Peyer's patch (tissue), 4 donors: ENCODE measurements at regions not wholly inside any gene's neighbourhood (a gene's known extent, or its start where the extent isn't known, plus 50 kb on each side); places are given as distances from the start of the nearest gene placed in this dataset.

ENCODE experiments used
- DNase-seq, 3 donors: peaks; one replicate each; pipeline ENCODE4 v3.0.0-alpha.2; 2017 to 2019
- H3K27ac ChIP-seq, 4 donors: fragments of 200-600 bp; sonication (generic); one replicate each; pipeline ENCODE4 v1.5.1; 2016 to 2019
- H3K27me3 ChIP-seq, 2 donors: fragments of 200-600 bp; sonication (generic); one replicate each; pipeline ENCODE4 v1.5.1; 2019
- H3K36me3 ChIP-seq, 3 donors: fragments of 200-600 bp; sonication (generic); one replicate each; pipeline ENCODE4 v1.5.1; 2016 to 2019
- H3K4me1 ChIP-seq, 4 donors: fragments of 200-600 bp; sonication (generic); one replicate each; pipeline ENCODE4 v1.5.1; 2016 to 2019
- H3K4me3 ChIP-seq, 4 donors: fragments of 200-600 bp; sonication (generic); 1 replicate in 3 of 4; 2 replicates in 1 of 4; pipeline ENCODE4 v1.5.1; 2016 to 2019; ENCODE audit warnings: mild to moderate bottlenecking in 1 of 4
- H3K9me3 ChIP-seq, 4 donors: fragments of 200-600 bp; sonication (generic); one replicate each; pipeline ENCODE4 v1.5.1; 2016 to 2019; ENCODE audit warnings: mild to moderate bottlenecking in 1 of 4
- CTCF ChIP-seq, 6 experiments: fragments of 450-650 bp in 4 of 6; fragments of 200-600 bp in 2 of 6; sonication (generic) in 1 of 6; IDR thresholded peaks; one replicate each; pipeline ENCODE4 v1.5.1; 2017 to 2019; ENCODE audit warnings: antibody characterized with exemption in 6 of 6, mild to moderate bottlenecking in 3 of 6, moderate library complexity in 1 of 6
- POLR2A ChIP-seq, 2 donors: fragments of 450-650 bp; IDR thresholded peaks; one replicate each; pipeline ENCODE4 v1.5.1; 2017; ENCODE audit warnings: antibody characterized with exemption in 2 of 2, mild to moderate bottlenecking in 2 of 2, moderate library complexity in 2 of 2

GRCh38 chr11:57083641-57084385, 95.1 kb downstream of the OR5AK2 start:
- Histone ChIP-seq H3K27me3 (no peaks in the 10 kb centered on the region), H3K36me3 (no peaks in the 10 kb centered on the region), H3K9me3 (no peaks in the 10 kb centered on the region), H3K4me3 (no peak overlapping the region), H3K27ac (no peak overlapping the region), H3K4me1 (no peaks in the 10 kb centered on the region)
- DNase-seq, result no peak
- TF ChIP-seq POLR2A (IDR thresholded peaks at IDR 0.05) (no peak), CTCF (IDR thresholded peaks at IDR 0.05) (no peak)

- Histone ChIP-seq H3K27ac (no peak overlapping the region), H3K36me3 (no peaks in the 10 kb centered on the region), H3K4me1 (no peaks in the 10 kb centered on the region), H3K9me3 (no peaks in the 10 kb centered on the region), H3K27me3 (no peaks in the 10 kb centered on the region), H3K4me3 (no peak overlapping the region)
- DNase-seq, result no peak
- no peak for TF ChIP-seq POLR2A (IDR thresholded peaks at IDR 0.05)
- TF ChIP-seq CTCF (IDR thresholded peaks at IDR 0.05), result no peak
These were observed 96.1 kb upstream of the LRRC55 start for GRCh38 chr11:57085611-57086010.

GRCh38 chr11:57087991-57088390, 93.8 kb upstream of the LRRC55 start:
- Histone ChIP-seq H3K27me3 (no peaks in the 10 kb centered on the region), H3K4me1 (no peaks in the 10 kb centered on the region)

GRCh38 chr11:57092028-57092698, 89.6 kb upstream of the LRRC55 start:
- Histone ChIP-seq H3K4me3 (no peak overlapping the region), H3K9me3 (no peaks in the 10 kb centered on the region), H3K27ac (no peak overlapping the region), H3K27me3 (no peaks in the 10 kb centered on the region), H3K4me1 (no peaks in the 10 kb centered on the region), H3K36me3 (no peaks in the 10 kb centered on the region)
- TF ChIP-seq CTCF (IDR thresholded peaks at IDR 0.05) (no peak), POLR2A (IDR thresholded peaks at IDR 0.05) (no peak)
- DNase-seq, result no peak

More at GRCh38 chr11:57087991-57088390, 93.8 kb upstream of the LRRC55 start:
- TF ChIP-seq CTCF (IDR thresholded peaks at IDR 0.05) (no peak), POLR2A (IDR thresholded peaks at IDR 0.05) (no peak)
- no peak for DNase-seq
- Histone ChIP-seq H3K9me3 (no peaks in the 10 kb centered on the region), H3K36me3 (no peaks in the 10 kb centered on the region), H3K4me3 (no peak overlapping the region), H3K27ac (no peak overlapping the region)

GRCh38 chr11:57094181-57094935, 87.4 kb upstream of the LRRC55 start:
- H3K4me1 ChIP-seq, result no peaks in the 10 kb centered on the region
- H3K4me3 ChIP-seq, result no peak overlapping the region
- TF ChIP-seq CTCF (IDR thresholded peaks at IDR 0.05) (no peak), POLR2A (IDR thresholded peaks at IDR 0.05) (no peak)
- no peaks in the 10 kb centered on the region for H3K27me3 ChIP-seq
- no peak for DNase-seq
- no peaks in the 10 kb centered on the region for H3K9me3 ChIP-seq
- H3K36me3 ChIP-seq, result no peaks in the 10 kb centered on the region
- no peak overlapping the region for H3K27ac ChIP-seq
